ENCODE measurements at regions not wholly inside any gene's neighbourhood (a gene's known extent, or its start where the extent isn't known, plus 50 kb on each side); places are given as distances from the start of the nearest gene placed in this dataset.

GRCh38 chr17:83178533-83179304 is 99.3 kb downstream of the METRNL start:
- peak; percentile 81 for DNase-seq

- peak; percentile 81 for DNase-seq
These were observed 100.0 kb downstream of the METRNL start for GRCh38 chr17:83179374-83179773.

- no peak for DNase-seq
These were observed 100.4 kb downstream of the METRNL start for GRCh38 chr17:83179811-83180210.

GRCh38 chr17:83180264-83180995 is 101.0 kb downstream of the METRNL start:
- no peak for DNase-seq

- DNase-seq = peak; percentile 32
These were observed 101.6 kb downstream of the METRNL start for GRCh38 chr17:83180996-83181481.

GRCh38 chr17:83181991-83182619 is 102.7 kb downstream of the METRNL start:
- no peak for DNase-seq

- no peak for DNase-seq
These were observed 103.3 kb downstream of the METRNL start for GRCh38 chr17:83182620-83183101.

GRCh38 chr17:83183145-83183948 is 103.9 kb downstream of the METRNL start:
- no peak for DNase-seq

GRCh38 chr17:83183951-83184506 is 104.6 kb downstream of the METRNL start:
- DNase-seq = no peak

- no peak for DNase-seq
These were observed 105.9 kb downstream of the METRNL start for GRCh38 chr17:83185023-83186002.

GRCh38 chr17:83186226-83186625 is 106.8 kb downstream of the METRNL start:
- no peak for DNase-seq

GRCh38 chr17:83186751-83187421 is 107.5 kb downstream of the METRNL start:
- no peak for DNase-seq

- DNase-seq = no peak
These were observed 108.4 kb downstream of the METRNL start for GRCh38 chr17:83187782-83188311.

GRCh38 chr17:83189044-83190003 is 109.9 kb downstream of the METRNL start:
- DNase-seq = peak; percentile 39

- DNase-seq = no peak
These were observed 110.6 kb downstream of the METRNL start for GRCh38 chr17:83190004-83190385.

GRCh38 chr17:83190601-83191387 is 111.4 kb downstream of the METRNL start:
- no peak for DNase-seq

- DNase-seq = no peak
These were observed 112.2 kb downstream of the METRNL start for GRCh38 chr17:83191388-83192160.

Measured in DMS53 (cell line).